Type B pancreatic cell (in vitro differentiated cells): ENCODE measurements at regions not wholly inside any gene's neighbourhood (a gene's known extent, or its start where the extent isn't known, plus 50 kb on each side); places are given as distances from the start of the nearest gene placed in this dataset.

Source experiments
- DNase-seq: peaks from one replicate; pipeline ENCODE4 v3.0.0; 2021; ENCODE audit warnings: mixed read lengths; ENCODE audit not compliant: unreplicated experiment; ENCODE audit errors: extremely low spot score
- H3K27ac Mint-ChIP-seq: 2 replicates; pipeline ENCODE4 v1.8.0; 2021; ENCODE audit warnings: mild to moderate bottlenecking, mixed read lengths
- H3K27me3 Mint-ChIP-seq: 2 replicates; pipeline ENCODE4 v1.8.0; 2021; ENCODE audit warnings: mixed read lengths
- H3K36me3 Mint-ChIP-seq: 2 replicates; pipeline ENCODE4 v1.8.0; 2021; ENCODE audit warnings: mixed read lengths
- H3K4me1 Mint-ChIP-seq: one replicate; pipeline ENCODE4 v1.8.0; 2021; ENCODE audit warnings: mixed read lengths; ENCODE audit not compliant: unreplicated experiment
- H3K4me3 Mint-ChIP-seq: 2 replicates; pipeline ENCODE4 v1.8.0; 2021; ENCODE audit warnings: mild to moderate bottlenecking, mixed read lengths
- H3K9me3 Mint-ChIP-seq: 2 replicates; pipeline ENCODE4 v1.8.0; 2021; ENCODE audit warnings: mixed read lengths
- TF ChIP-seq, protein P1 (sequence below): fragments of 200-600 bp; sonication (generic); conservative IDR thresholded peaks from 2 replicates; pipeline ENCODE4 v1.5.0; 2021; ENCODE audit warnings: antibody characterized with exemption, mild to moderate bottlenecking

DNA sequence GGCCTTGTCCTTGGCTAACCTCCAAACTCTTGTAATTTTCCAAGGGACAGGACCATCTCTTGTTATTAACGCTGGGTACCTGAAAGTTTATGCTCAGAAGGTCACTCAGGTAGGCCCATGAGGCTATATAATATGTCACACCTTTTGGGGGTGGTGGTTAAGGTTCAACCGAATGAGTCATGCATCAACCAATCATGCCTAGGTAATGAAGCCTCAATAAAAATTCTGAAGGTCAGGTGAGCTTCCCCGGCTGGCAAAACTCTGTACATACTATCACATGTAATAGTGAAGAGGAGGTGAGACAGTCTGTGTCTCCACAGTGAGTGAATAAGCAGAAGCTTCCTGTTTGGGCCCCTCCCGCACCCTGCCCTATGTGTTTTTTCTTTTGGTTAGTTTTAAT lies 424.9 kb downstream of the PCDH17 start:
- Mint-ChIP-seq H3K9me3 (no peaks in the 10 kb centered on the region), H3K27me3 (no peaks in the 10 kb centered on the region), H3K27ac (no peak overlapping the region), H3K4me3 (no peak overlapping the region), H3K36me3 (no peaks in the 10 kb centered on the region), H3K4me1 (no peaks in the 10 kb centered on the region)
- DNase-seq: no peak
- TF ChIP-seq, protein P1, sequence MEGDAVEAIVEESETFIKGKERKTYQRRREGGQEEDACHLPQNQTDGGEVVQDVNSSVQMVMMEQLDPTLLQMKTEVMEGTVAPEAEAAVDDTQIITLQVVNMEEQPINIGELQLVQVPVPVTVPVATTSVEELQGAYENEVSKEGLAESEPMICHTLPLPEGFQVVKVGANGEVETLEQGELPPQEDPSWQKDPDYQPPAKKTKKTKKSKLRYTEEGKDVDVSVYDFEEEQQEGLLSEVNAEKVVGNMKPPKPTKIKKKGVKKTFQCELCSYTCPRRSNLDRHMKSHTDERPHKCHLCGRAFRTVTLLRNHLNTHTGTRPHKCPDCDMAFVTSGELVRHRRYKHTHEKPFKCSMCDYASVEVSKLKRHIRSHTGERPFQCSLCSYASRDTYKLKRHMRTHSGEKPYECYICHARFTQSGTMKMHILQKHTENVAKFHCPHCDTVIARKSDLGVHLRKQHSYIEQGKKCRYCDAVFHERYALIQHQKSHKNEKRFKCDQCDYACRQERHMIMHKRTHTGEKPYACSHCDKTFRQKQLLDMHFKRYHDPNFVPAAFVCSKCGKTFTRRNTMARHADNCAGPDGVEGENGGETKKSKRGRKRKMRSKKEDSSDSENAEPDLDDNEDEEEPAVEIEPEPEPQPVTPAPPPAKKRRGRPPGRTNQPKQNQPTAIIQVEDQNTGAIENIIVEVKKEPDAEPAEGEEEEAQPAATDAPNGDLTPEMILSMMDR: no peak

DNA sequence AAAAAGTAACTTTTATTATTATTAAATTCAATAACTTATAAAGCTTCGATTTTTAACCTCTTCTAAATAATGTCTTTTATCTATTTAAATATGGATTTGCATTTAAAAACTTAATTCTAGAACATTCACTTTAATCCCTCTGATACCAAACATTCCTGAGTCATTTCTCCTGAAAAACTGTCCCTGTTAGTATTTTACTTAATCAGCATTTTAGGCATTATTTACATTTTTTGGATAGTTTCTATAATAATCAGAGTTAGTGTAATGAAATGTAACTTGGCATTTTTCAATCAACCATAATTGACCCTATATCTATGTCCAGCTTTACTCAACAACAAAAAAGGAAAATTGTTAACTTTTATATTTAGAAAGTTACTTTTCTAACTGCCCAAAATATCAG lies 428.1 kb downstream of the PCDH17 start:
- DNase-seq: no peak
- no peak overlapping the region for H3K4me3 Mint-ChIP-seq
- no peaks in the 10 kb centered on the region for H3K36me3 Mint-ChIP-seq
- H3K4me1 Mint-ChIP-seq: no peaks in the 10 kb centered on the region
- no peaks in the 10 kb centered on the region for H3K9me3 Mint-ChIP-seq
- TF ChIP-seq, protein P1: no peak
- H3K27ac Mint-ChIP-seq: no peak overlapping the region
- H3K27me3 Mint-ChIP-seq: no peaks in the 10 kb centered on the region

DNA sequence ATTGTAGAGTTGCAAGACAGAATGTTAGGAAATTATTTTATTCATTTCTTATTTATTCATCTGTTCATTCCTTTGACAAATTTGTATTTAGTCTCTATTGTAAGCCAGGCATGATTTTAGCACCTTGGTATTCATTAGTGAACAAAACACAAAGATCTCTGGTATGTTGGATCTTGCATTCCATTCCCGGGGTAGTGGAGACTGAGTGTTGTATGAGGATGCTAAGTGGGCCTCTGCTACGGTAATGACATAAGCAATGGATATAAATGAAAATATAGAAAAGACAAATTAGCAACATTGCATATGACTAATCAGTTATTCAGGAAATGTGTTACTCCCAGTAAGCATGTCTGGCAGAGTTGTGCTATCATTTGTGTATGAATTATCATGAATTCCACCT lies 449.3 kb downstream of the PCDH17 start:
- Mint-ChIP-seq H3K4me3 (no peak overlapping the region), H3K27ac (no peak overlapping the region), H3K27me3 (no peaks in the 10 kb centered on the region), H3K4me1 (no peaks in the 10 kb centered on the region), H3K36me3 (no peaks in the 10 kb centered on the region), H3K9me3 (no peaks in the 10 kb centered on the region)
- TF ChIP-seq, protein P1: no peak
- DNase-seq: no peak

DNA sequence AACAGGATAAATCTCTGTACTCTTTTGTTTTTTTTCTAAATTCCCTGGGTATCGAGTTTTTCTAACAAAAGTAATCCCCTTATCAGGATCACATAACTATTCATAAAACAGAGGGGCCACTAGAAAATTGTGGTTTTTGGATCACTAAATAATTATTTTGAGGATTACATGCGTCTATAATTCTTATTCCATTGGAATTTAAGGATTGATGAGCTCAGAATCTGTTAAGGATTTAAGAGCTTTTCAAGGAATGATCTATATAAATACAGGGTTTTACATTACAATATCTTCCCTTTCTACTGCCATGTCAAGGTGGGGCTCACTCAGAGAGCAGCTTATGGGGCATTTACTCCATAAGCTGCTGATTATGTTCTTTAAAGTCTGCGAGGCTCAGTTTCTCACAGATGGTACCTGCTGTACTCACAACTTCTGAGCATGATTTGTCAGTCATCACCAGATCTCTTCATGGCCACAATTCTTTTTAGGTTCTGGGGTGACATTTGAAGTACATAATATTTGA lies 449.8 kb downstream of the PCDH17 start:
- no peaks in the 10 kb centered on the region for H3K27me3 Mint-ChIP-seq
- H3K9me3 Mint-ChIP-seq: no peaks in the 10 kb centered on the region
- H3K4me3 Mint-ChIP-seq: no peak overlapping the region
- H3K27ac Mint-ChIP-seq: no peak overlapping the region
- DNase-seq: no peak
- H3K4me1 Mint-ChIP-seq: no peaks in the 10 kb centered on the region
- TF ChIP-seq, protein P1: no peak
- no peaks in the 10 kb centered on the region for H3K36me3 Mint-ChIP-seq

DNA sequence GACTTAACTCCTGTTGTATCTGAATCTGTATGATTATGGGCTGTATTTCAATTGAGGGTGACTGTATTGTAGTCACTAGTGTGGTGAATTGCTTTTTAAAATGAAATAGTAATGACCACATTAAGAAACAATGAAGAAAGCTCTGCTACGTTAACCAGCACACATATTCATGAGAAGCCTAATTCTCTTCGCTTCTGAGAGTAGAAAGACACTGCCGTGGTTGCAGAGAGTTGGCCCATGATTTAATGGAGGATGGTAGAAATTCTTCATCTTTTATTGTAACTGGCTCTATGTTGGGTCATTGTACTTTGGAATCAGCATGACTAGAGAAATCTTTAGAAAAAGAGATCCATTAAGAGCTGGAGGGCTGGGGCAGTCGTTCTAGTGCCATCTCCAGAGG lies 451.5 kb downstream of the PCDH17 start:
- Mint-ChIP-seq H3K27me3 (no peaks in the 10 kb centered on the region), H3K4me3 (no peak overlapping the region), H3K27ac (no peak overlapping the region), H3K36me3 (no peaks in the 10 kb centered on the region), H3K9me3 (no peaks in the 10 kb centered on the region), H3K4me1 (no peaks in the 10 kb centered on the region)
- DNase-seq: no peak
- TF ChIP-seq, protein P1: no peak

DNA sequence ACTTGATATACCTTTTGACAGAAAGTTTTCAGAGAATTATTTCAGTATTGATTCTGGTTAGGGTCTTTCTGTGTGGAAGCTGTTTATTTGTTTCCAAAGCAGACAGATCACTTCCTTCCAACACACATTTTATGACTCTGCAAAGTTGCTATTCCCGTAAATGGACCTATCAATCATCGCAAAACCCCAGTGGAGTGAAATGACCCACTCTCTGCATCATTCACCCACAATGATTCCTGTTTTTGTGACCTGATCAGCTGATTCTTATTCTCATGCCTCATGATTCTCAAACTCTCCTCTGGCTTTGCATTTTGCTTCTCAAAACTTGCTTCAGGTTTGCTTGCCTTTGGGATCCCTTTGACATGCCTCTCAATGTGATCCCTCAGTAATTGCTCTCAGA lies 453.7 kb downstream of the PCDH17 start:
- Mint-ChIP-seq H3K4me3 (no peak overlapping the region), H3K27me3 (no peaks in the 10 kb centered on the region), H3K4me1 (no peaks in the 10 kb centered on the region), H3K9me3 (no peaks in the 10 kb centered on the region), H3K36me3 (no peaks in the 10 kb centered on the region), H3K27ac (no peak overlapping the region)
- TF ChIP-seq, protein P1: no peak
- no peak for DNase-seq
